K562 (cell line): ENCODE measurements at regions not wholly inside any gene's neighbourhood (a gene's known extent, or its start where the extent isn't known, plus 50 kb on each side); places are given as distances from the start of the nearest gene placed in this dataset.

ENCODE experiments used
- ATAC-seq: fragments of 200-7000 bp; cut with Tn5 transposase; 3 replicates; pipeline ENCODE4 v1.9.1; 2020; ENCODE audit warnings: moderate library complexity
- BruUV-seq: library from RNA; stranded (reverse); fragments of 400-500 nt; replicated peaks from 2 replicates; lab custom pipeline; 2021; lab: Mats Ljungman, UMichigan
- CTCF ChIA-PET: fragments of 300-600 bp; formaldehyde crosslinking; extraction: SDS; loops from one replicate; lab custom pipeline; 2021; ENCODE audit warnings: low intra/inter-chr PET ratio; lab: Yijun Ruan, JAX
- POLR2A ChIA-PET: fragments of 300-600, 350-650 bp; sonication (Branson Sonifier 250); formaldehyde crosslinking; extraction: SDS; loops from one replicate; lab custom pipeline; 2021; ENCODE audit warnings: antibody characterized with exemption, inconsistent platforms; lab: Yijun Ruan, JAX
- DNase-seq, 4 experiments: peaks; one replicate each; pipeline versions ENCODE4 v3.0.0 to v3.0.0-alpha.2; 2011 to 2018; ENCODE audit warnings: low spot score in 3 of 4, mixed read lengths in 3 of 4; ENCODE audit errors: extremely low read depth in 1 of 4
- FAIRE-seq: peaks from 2 replicates; lab custom pipeline; 2011; peaks lifted over from hg19 to GRCh38; lab: Jason Lieb, UNC
- H2AFZ ChIP-seq: 2 replicates; pipeline ENCODE4 v1.6.0; 2011; ENCODE audit warnings: low read depth, low read length, control low read depth, inconsistent platforms
- H3K27ac ChIP-seq: fragments of 200-600 bp; 3 replicates; pipeline ENCODE4 v1.8.0; 2011; ENCODE audit warnings: low read depth, mild to moderate bottlenecking, control low read depth, inconsistent platforms, low read length, moderate library complexity, mixed read lengths; ENCODE audit errors: extremely low read depth
- H3K27me3 ChIP-seq, 2 experiments: fragments of 300-600 bp in 1 of 2; 2 replicates in 1 of 2; 3 replicates in 1 of 2; pipeline versions ENCODE4 v1.6.0 to v1.8.0; 2011; ENCODE audit warnings: inconsistent platforms in 2 of 2, low read length in 2 of 2, mild to moderate bottlenecking in 1 of 2, mixed read lengths in 1 of 2, moderate library complexity in 1 of 2; ENCODE audit not compliant: control insufficient read depth in 2 of 2, insufficient read depth in 2 of 2
- H3K36me3 ChIP-seq: fragments of 300-600 bp; 3 replicates; pipeline ENCODE4 v1.8.0; 2011; ENCODE audit warnings: mild to moderate bottlenecking, low read length, inconsistent platforms; ENCODE audit not compliant: control insufficient read depth, insufficient read depth
- H3K4me1 ChIP-seq, 2 experiments: fragments of 200-600 bp in 1 of 2; replicated peaks in 1 of 2; 2 replicates in 1 of 2; 3 replicates in 1 of 2; pipeline versions ENCODE4 v1.5.1 to v1.8.0; 2011; ENCODE audit warnings: inconsistent platforms in 2 of 2, low read length in 2 of 2, mild to moderate bottlenecking in 1 of 2, mixed read lengths in 1 of 2, moderate library complexity in 1 of 2; ENCODE audit not compliant: control insufficient read depth in 2 of 2, insufficient read depth in 2 of 2
- H3K4me2 ChIP-seq: 2 replicates; pipeline ENCODE4 v1.6.1; 2011; ENCODE audit warnings: low read length, control low read depth, inconsistent platforms, mixed read lengths; ENCODE audit not compliant: insufficient read depth
- H3K4me3 ChIP-seq: fragments of 200-600 bp; sonication (generic), shearing (Covaris generic); 2 replicates; pipeline ENCODE4 v1.5.1; 2016; ENCODE audit warnings: control low read depth, inconsistent platforms
- H3K79me2 ChIP-seq: fragments of 200-600 bp; 3 replicates; pipeline ENCODE4 v1.8.0; 2011; ENCODE audit warnings: low read length, inconsistent platforms; ENCODE audit not compliant: control insufficient read depth, insufficient read depth
- H3K9ac ChIP-seq, 2 experiments: 2 replicates each; pipeline versions ENCODE4 v1.6.0 to v1.6.1; 2011; ENCODE audit warnings: low read depth in 2 of 2, low read length in 2 of 2, control low read depth in 1 of 2, inconsistent platforms in 1 of 2, mild to moderate bottlenecking in 1 of 2, mixed read lengths in 1 of 2; ENCODE audit not compliant: insufficient read depth in 1 of 2
- H3K9me1 ChIP-seq: one replicate; pipeline ENCODE4 v1.6.0; 2011; ENCODE audit warnings: inconsistent platforms, mild to moderate bottlenecking, low read length, moderate library complexity; ENCODE audit not compliant: control insufficient read depth, insufficient read depth
- H3K9me3 ChIP-seq: replicated peaks from 2 replicates; pipeline ENCODE4 v1.5.1; 2011; ENCODE audit warnings: low read depth, low read length, inconsistent platforms; ENCODE audit not compliant: control insufficient read depth, insufficient read depth
- H4K20me1 ChIP-seq: replicated peaks from 2 replicates; pipeline ENCODE4 v1.6.1; 2011; ENCODE audit warnings: low read length, inconsistent platforms, mixed read lengths; ENCODE audit not compliant: control insufficient read depth, insufficient read depth
- AFF1 ChIP-seq, 2 experiments: fragments of 450-650 bp; IDR thresholded peaks; 2 replicates each; pipeline ENCODE4 v1.6.1; 2018; ENCODE audit warnings: mild to moderate bottlenecking in 2 of 2, low read depth in 1 of 2; ENCODE audit not compliant: partially characterized antibody in 2 of 2
- CBX3 ChIP-seq, 2 experiments: IDR thresholded peaks; 1 replicate in 1 of 2; 2 replicates in 1 of 2; pipeline ENCODE4 v1.6.1; 2012; ENCODE audit warnings: inconsistent platforms in 2 of 2, low read length in 2 of 2, borderline replicate concordance in 1 of 2, control low read depth in 1 of 2
- CCNT2 ChIP-seq: IDR thresholded peaks from 2 replicates; pipeline ENCODE4 v1.6.1; 2011; ENCODE audit warnings: borderline replicate concordance, low read depth, mild to moderate bottlenecking, moderate library complexity, mixed read lengths, low read length; ENCODE audit not compliant: insufficient read length; ENCODE audit errors: extremely low read depth
- GABPA ChIP-seq: fragments of 200-800 bp; sonication (Bioruptor generic); conservative IDR thresholded peaks from 2 replicates; pipeline ENCODE4 v1.6.1; 2016; ENCODE audit warnings: low read depth, missing genetic modification characterization, missing compliant biosample characterization
- HLTF ChIP-seq: fragments of 450-650 bp; IDR thresholded peaks from 2 replicates; pipeline ENCODE4 v1.6.1; 2016
- MBD1 ChIP-seq: fragments of 250-450 bp; sonication (Bioruptor Pico); IDR thresholded peaks from 2 replicates; pipeline ENCODE4 v1.8.0; 2022; ENCODE audit warnings: inconsistent platforms
- NFIC ChIP-seq: fragments of 450-650 bp; IDR thresholded peaks from 2 replicates; pipeline ENCODE4 v1.6.1; 2017; ENCODE audit warnings: mild to moderate bottlenecking, inconsistent platforms
- NKRF ChIP-seq: fragments of 450-650 bp; IDR thresholded peaks from 2 replicates; pipeline ENCODE4 v1.6.1; 2016; ENCODE audit warnings: borderline replicate concordance
- NR1H2 ChIP-seq: sonication (generic); formaldehyde crosslinking; IDR thresholded peaks from 2 replicates; pipeline ENCODE4 v1.4.0; 2020; ENCODE audit warnings: mild to moderate bottlenecking, missing genetic modification reagents
- SIN3A ChIP-seq, 2 experiments: fragments of 150-350 bp in 1 of 2; IDR thresholded peaks; 2 replicates each; pipeline ENCODE4 v1.6.1; 2011 to 2016; ENCODE audit warnings: borderline replicate concordance in 2 of 2, low read depth in 2 of 2, low read length in 2 of 2, mild to moderate bottlenecking in 2 of 2, moderate library complexity in 2 of 2; ENCODE audit not compliant: control insufficient read depth in 1 of 2
- SOX6 ChIP-seq: fragments of 450-650 bp; IDR thresholded peaks from 2 replicates; pipeline ENCODE4 v1.6.1; 2014; ENCODE audit warnings: mild to moderate bottlenecking
- SREBF1 ChIP-seq: fragments of 150-350 bp; IDR thresholded peaks from 2 replicates; pipeline ENCODE4 v1.6.1; 2014; ENCODE audit warnings: antibody characterized with exemption, low read depth, low read length, borderline replicate concordance
- TSC22D4 ChIP-seq: fragments of 450-650 bp; IDR thresholded peaks from 2 replicates; pipeline ENCODE4 v1.6.1; 2016; ENCODE audit warnings: missing genetic modification characterization, missing biosample characterization, control low read depth
- ZNF12 ChIP-seq: sonication (generic); formaldehyde crosslinking; IDR thresholded peaks from 2 replicates; pipeline ENCODE4 v1.4.0; 2020; ENCODE audit warnings: mild to moderate bottlenecking, missing genetic modification reagents
- ZNF212 ChIP-seq: fragments of 450-650 bp; formaldehyde crosslinking; IDR thresholded peaks from 2 replicates; pipeline ENCODE4 v1.4.0; 2020; ENCODE audit warnings: mild to moderate bottlenecking
- ZNF311 ChIP-seq: fragments of 250-450 bp; sonication (Bioruptor Pico); IDR thresholded peaks from 2 replicates; pipeline ENCODE4 v1.4.0; 2020; ENCODE audit warnings: mild to moderate bottlenecking, moderate library complexity
- ZNF324 ChIP-seq: fragments of 250-450 bp; sonication (Bioruptor Pico); IDR thresholded peaks from 2 replicates; pipeline ENCODE4 v1.4.0; 2020; ENCODE audit warnings: mild to moderate bottlenecking
- WGBS: fragments of 100-300 bp; shearing (Covaris generic); methylation state at CpG from one replicate; pipeline ENCODE4 v1.1.6; 2016; ENCODE audit warnings: low coverage, mixed read lengths; ENCODE audit not compliant: insufficient coverage; ENCODE audit errors: missing lambda C conversion rate; 5-methylcytosine and 5-hydroxymethylcytosine counted together
- in situ Hi-C: fragments of 300-500 bp; cut with MboI; formaldehyde crosslinking; loops from 4 replicates; pipeline ENCODE4 v1.15.0; 2018; ENCODE audit warnings: inconsistent platforms, mixed read lengths
- intact Hi-C: fragments of 100-400 bp; cut with micrococcal nuclease; formaldehyde crosslinking; loops from 2 replicates; pipeline ENCODE4 v1.14.2; 2022

GRCh38 chr4:165556383-165556782 is 177.6 kb downstream of the CPE start:
- no peaks in the 10 kb centered on the region for H3K36me3 ChIP-seq
- 0% methylated on average over 1 of the region's 1 CpG for WGBS
- no peaks in the 10 kb centered on the region for H3K9me1 ChIP-seq
- H3K4me3 ChIP-seq: no peak overlapping the region
- no peak overlapping the region for H3K27ac ChIP-seq
- no peaks in the 10 kb centered on the region for H3K27me3 ChIP-seq
- intact Hi-C loops: no loop called here
- no peak overlapping the region for H2AFZ ChIP-seq
- in situ Hi-C loops: no loop called here
- DNase-seq (no peak), ATAC-seq (no peak), FAIRE-seq (no peak)
- no TSS peak for BruUV-seq
- H3K4me1 ChIP-seq: no peaks in the 10 kb centered on the region
- POLR2A ChIA-PET: no interaction called here
- CTCF ChIA-PET: no interaction called here
- H3K4me2 ChIP-seq: no peak overlapping the region
- H4K20me1 ChIP-seq: no peaks in the 10 kb centered on the region
- no peaks in the 10 kb centered on the region for H3K79me2 ChIP-seq
- no peak overlapping the region for H3K9ac ChIP-seq
- H3K9me3 ChIP-seq: no peaks in the 10 kb centered on the region
- TF ChIP-seq ZNF212 (CRISPR knock-in tag) (no peak), NFIC (no peak; the same call in 1 of the 2 replicates), CBX3 (IDR thresholded peaks at IDR 0.05; ENCODE audit: borderline replicate concordance in 1 of 2, low read length in 2 of 2) (no peak), GABPA (tag) (no peak), HLTF (no peak), ZNF12 (CRISPR knock-in tag) (no peak), TSC22D4 (tag) (no peak), SREBF1 (no peak), MBD1 (CRISPR knock-in tag) (no peak), ZNF311 (CRISPR knock-in tag) (no peak), AFF1 (IDR thresholded peaks at IDR 0.05; ENCODE audit: low read depth in 1 of 2, partially characterized antibody in 2 of 2) (no peak), NR1H2 (no peak), NKRF (no peak), ZNF324 (no peak), SOX6 (no peak), CCNT2 (no peak), SIN3A (IDR thresholded peaks at IDR 0.05; ENCODE audit: borderline replicate concordance in 2 of 2, control insufficient read depth in 1 of 2, low read depth in 2 of 2, low read length in 2 of 2) (no peak)
